HG02938 (cell line): ENCODE measurements at regions not wholly inside any gene's neighbourhood (a gene's known extent, or its start where the extent isn't known, plus 50 kb on each side); places are given as distances from the start of the nearest gene placed in this dataset.

Experiments used
- ATAC-seq: cut with Tn5 transposase; IDR thresholded peaks from one replicate; pipeline ENCODE4 v1.9.1; 2021; ENCODE audit warnings: mild to moderate bottlenecking, moderate library complexity; ENCODE audit not compliant: unreplicated experiment

DNA sequence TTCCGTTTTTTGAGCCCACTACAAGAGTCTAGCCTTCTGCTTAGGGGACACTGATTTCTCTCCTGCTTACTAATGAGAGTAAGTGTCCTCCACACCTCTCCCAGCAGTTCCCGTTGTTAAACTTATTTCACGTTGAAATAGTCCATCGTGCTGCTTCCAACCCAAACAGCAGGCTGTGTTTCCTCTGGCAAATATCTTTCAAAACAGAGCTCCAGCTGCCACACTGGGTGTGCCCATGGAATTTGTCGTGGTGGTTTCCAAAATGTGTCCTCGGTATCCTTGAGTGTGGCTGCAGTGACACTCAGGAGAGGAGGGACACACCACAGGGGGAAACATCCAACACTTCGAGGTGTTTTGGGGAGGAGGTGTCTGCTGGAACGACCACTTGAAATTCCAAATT is 176.5 kb upstream of the RALGAPA2 start:
- no peak for ATAC-seq

DNA sequence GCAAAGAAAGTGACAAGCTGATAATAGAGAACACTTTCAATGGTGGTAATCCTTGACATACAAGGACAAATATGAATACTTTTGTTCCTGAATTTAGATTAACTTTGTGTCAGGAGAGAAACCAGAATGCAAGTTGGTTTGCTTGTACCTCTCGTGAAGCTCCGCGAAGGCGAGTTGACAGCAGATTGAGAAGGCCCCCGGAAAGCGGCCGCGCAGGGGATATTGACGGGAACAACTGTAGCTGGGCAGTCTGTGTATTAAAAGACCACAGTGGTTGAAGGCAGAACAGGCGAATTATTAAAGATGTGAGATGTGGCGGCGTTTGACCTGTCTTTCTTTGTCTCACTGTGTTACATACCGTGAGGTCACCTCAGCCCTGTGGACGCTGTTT is 175.8 kb upstream of the RALGAPA2 start:
- no peak for ATAC-seq

DNA sequence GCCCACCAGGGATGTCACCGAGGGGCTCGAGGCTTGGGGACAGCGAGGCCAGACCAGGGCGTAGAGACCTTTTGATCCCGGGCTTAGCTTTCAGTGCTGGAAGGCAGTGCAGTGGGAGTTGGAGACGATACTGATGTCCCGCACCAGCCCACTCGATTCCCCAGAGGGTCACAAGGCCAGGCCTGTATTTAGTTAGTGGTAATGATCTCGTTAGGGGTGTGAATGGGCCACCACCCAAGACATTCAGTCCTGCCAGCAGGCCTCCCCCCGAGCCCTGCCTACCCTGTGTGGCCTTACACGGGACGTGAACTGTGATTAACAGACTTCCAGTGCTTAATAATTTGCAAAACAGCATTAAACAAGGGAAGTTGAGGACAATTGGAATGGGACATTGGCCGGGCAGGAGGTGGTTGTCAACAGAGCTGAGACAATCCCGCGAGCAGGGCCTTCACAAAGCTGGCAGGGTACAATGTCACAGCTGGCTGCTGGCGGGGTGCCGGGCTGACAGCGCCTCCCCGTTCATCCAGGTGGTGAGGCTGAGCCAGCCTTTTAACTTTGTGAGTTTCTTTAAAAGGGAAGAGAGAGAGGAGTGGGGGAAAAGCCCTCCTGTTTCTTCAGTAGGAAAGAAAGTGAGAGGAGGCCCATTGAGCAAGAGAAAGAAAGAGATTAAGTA is 175.3 kb upstream of the RALGAPA2 start:
- ATAC-seq: no peak

DNA sequence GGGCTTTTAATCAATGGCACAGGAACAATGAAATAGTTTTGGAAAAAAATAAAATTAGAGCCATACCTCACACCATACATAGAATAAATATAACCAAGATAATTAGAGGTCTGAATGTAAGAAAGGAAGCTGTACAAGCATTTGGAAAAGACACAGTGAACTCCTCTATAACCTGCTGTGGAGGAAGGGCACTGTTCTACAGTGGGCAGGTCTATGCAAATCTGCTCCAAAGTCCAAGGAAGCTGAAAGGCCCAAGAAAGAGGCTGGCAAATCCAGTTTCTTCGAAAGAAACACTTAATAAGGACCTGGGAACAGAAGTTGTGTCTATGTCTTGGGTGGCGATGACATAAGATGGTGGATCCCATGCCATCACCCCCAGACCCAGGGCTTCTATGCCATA is 169.4 kb upstream of the RALGAPA2 start:
- no peak for ATAC-seq

DNA sequence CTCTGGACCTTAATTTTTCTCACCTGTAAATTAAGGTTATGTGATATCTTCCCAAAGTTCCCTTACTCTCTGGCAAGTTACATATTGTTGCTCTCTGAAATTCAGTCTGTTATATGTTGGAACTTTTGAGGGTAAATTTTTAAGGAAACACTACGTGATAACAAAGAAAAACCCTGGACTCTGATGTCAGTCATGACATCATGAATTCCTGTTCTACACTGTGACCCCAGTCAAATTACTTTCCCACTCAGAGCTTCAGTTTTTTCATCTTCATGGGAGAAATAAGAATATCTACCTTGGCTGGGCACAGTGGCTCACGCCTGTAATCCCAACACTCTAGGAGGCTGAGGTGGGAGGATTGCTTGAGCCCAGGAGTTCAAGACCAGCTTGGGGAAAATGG is 164.6 kb upstream of the RALGAPA2 start:
- ATAC-seq: no peak

DNA sequence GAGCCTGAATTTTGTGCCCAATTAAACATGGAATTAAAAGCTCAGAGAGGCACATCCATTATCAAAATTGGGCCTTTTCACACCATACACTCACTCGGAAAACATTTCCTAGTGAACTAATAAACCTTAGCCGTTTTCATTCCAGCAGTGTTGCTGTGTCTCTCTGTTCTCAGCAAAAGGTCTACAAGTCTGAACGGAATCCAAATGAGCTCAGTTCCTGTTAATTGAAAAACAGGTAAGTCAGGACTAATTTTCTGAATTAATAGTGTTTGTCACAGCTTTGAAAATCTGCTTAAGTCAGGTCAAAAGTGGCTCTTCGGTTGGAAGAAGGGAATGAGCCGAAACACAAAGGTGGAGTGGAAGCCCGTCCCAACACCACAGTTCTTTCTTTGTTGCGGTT is 163.3 kb upstream of the RALGAPA2 start:
- no peak for ATAC-seq

DNA sequence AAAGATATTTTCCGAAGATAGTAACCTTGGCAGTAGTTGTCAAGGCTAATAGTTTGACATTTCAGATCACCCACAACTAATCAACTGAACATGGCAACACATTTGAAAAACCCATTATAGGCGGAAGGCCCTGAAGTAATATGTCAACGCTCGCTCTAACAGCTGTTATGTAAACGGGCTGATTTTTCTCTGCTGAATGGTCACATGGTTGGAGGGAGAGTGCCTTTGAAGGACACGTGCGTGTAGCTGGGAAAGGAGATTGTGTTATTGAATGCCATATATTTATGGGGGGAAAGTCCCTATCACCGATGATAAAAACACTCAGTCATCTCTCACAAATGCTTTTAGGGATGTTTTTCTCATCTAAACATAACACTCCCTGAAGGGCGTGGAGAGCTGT is 160.0 kb upstream of the RALGAPA2 start:
- no peak for ATAC-seq

DNA sequence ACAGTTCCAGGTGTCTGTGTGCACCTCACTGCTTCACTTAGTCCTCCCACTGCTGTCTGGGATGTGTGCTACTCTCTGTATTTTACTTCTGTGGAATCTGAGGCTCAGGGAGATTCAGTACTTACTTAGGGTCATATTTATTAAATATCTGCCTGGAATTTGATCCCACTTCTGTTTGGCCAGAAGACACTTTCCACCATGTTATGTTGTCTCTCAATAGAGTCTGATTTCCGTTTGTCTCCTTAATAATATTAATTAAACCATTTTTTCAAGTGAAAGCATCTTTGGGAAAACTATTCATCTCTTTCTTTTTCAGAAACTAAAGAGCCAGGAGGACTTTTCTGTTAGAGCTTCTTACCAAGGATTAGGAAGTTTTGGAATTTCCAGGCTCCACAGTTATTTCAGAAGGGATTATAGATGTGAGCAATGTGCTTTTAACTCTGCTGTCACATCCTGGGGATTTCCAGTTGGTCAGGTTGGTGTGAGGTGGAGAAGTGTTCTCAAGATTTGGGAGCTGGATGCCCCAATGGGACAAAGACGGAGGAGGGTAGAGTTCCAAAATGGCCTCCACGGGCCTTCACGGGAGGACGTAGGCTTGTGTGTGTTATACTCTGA is 156.8 kb upstream of the RALGAPA2 start:
- ATAC-seq: no peak

DNA sequence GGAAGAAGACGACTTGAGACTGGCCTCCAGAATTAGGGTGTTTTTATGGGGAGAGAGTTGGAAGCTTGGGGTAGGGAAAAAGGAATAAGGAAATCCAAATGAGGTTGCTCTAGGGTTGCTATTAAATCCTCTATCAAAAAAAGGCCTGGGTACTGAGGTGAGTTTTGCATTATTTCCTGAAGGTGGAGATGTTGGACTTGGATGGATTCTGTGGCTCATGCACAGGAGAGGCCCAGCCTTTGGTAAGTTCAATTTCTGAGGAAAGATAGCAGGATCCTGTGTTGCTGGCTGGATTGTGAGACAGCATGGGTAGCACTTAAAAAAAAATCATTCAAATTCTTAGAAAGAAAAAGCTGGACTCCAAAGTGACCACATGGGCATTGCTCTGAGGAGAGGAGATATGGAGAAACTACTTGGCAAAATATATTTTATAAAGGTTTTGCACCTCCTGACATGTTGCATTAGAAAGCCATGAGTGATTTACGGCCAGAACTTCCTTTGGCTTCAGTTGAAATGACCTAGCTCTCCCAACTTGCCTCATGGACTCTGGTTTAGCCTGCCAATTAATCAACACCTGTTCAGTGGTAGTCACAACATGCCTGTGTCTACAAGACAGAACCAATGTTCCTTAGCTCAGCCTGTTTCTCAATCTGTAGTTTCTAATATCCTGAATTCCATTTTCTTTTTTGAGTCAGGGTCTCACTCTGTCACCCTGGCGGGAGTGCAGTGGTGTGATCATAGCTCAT is 152.1 kb upstream of the RALGAPA2 start:
- no peak for ATAC-seq

DNA sequence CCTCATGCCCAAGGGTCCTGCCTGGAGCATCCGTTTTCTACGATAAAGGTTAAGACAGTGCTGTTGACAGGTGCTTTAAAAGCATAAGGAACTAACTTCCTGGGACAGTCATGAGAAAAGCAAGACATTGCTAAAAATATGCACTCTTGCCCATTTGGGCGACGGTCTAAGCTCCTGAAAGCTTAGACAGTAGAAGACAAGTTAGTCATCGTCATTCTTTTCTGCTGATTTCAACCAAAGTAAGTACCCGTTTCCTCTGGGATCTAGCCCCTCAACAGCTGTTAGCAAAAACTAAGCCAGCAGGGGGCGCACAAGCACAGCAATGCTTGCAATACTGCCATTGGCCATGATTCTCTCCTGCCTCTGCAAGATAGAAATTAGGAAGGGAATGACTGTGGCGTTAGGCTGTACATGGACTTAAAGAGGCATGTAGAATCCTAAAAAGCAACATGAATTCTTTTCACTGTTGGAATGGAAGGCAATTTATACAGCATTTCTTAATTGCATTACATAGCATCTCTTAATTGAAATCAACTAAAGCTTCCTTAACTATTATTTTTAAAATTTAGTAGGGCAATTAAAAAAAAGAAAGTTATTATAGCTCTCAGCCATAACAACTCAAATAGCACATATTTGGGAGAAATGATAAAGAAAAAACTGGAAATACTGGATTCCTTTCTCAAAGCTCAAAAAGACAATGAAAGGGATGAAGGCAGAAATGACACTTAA is 147.8 kb upstream of the RALGAPA2 start:
- ATAC-seq: peak; percentile 85

DNA sequence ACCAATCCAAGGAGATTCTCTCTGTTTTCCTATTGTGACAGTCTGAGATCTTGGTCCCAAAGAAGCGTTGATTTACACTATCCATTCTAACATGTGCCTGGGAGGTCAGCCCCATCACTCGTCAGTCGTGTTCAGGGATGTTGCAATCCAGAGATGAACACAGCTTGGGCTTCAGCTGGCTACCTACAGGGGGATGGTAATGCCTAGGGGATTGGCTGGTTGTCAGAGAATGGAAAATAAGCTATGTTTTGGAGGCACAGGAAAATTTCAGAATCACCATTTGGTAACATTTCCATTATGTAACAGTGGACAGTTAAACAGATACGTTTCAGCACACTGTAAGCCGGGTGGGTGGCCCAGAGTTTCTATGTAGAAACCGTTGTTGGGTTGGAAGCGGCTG is 147.1 kb upstream of the RALGAPA2 start:
- no peak for ATAC-seq

DNA sequence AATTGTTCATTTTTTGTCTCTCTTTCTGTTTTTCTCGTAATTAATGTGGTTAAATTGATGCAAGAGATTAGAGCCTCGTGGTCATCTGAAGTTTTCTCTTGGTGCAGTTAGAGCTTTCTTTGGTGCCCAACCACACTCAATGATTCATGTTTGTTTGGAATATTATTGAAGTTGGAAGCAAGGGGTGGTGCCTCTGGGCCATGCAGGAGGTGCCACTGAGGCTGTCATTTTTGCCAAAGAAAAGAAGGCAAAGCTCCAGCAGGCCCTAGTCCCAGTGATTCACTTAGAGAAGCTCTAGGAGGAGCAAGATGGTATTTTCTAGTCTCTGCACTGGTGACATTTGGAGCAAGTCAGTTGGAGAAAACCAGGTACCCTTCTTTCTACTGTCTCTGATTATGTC is 144.5 kb upstream of the RALGAPA2 start:
- no peak for ATAC-seq

DNA sequence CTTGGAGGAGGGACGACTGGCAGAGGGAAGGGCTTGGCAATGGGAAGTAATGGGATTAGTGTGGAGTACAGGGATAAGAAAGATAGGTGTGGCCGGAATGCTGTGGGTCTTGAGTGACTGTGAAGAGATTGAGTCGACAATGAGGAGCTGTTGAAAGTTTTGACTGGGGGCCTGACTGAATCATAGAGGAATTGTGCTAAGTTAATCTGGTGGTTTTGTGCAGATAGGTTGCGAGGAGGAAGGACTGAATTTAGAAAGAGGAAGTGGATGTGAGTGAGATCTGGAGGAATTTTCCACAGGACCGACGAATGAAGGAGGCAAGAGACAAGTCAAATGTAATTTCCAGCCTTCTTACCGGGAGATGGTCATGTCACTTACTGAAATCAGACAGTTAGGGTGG is 143.9 kb upstream of the RALGAPA2 start:
- no peak for ATAC-seq

DNA sequence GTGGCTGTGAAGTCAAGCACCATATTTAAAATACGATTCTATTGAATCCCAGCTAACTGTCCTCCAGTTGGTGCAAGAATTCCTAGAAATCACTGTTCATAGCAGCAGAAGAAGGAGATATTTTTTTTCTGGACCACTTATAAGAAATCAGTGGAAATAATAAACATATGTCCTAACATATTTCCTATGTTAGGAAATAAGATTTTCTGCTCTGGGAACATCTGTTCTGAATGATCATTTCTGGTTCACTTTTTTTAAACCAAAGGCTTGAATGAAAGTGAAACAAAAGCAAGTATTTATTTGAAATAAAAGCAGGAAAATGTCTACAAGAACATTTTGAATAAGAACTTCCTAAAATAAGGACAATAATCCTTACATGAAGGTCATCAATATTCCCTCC is 138.9 kb upstream of the RALGAPA2 start:
- ATAC-seq: no peak

DNA sequence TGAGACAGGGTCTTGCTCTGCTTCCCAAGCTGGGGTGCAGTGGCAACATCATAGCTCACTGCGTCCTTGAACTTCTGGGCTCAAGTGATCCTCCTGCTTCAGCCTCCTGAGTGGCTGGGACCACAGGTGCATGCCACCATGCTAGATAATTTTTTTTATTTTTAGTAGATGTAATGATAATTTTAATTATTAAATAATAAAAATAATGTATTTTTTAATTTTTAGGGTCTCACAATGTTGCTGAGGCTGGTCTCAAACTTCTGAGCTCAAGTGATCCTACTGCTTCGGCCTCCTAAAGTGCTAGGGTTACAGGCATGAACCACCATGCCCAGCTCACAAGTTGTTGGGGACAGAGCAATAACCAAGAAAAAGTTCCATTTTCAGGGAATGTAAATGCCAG is 138.0 kb upstream of the RALGAPA2 start:
- ATAC-seq: no peak

DNA sequence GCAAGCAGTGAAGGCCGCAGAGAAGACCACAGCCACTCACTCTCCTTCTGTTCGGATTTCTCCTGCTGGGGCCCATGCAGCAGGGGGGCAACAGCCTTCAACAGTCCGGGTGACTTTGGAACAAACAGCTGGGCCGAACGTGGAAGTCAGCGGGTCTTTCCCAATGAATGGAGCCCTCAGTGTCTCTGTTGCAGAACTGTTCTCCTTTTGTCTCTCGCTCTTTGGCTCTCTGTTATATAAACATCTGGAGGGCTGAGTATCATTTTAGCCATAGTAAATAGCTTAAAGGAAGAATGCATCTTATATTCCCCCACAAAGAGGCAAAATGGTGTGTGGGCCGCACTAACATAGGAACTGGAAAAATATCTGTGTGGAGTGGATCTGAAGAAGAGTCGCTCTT is 136.7 kb upstream of the RALGAPA2 start:
- no peak for ATAC-seq

DNA sequence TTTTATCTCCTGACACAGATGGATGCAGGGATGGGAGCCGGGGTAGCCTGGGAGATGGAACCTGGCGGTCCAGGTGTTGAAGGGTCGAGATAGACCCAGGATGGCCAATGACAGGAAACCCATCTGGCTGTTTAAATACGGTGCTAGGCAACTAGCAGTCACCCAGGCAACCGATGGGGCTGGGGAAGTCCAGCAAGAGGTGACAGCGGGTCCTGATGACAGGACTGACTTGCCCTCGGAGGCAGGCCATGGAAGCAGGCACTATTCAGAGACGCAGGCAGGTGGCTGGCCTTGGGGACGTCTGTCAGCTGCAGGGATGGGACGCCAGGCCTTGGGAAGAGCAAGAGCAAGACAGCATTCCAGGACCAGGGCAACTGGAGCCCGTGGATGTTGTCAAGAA is 135.4 kb upstream of the RALGAPA2 start:
- ATAC-seq: no peak

DNA sequence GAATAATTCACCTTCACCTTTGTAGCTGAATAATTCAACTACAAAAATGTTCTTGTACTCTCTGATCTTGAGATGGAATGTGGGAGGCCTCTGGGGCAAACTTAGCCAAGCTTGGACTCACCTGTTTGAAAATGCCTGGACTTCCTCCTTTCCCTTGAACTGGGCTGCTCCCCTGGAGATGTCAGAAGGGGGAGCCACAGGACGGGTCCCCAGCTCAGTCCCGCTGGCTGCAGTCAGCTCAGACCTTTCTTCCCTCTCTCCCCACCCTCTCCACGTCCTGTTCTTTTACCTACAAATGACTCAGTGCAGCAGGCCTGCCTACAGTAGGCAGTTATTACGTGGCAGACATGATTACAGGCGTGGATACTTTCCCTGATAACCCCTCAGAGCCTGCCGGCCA is 131.5 kb upstream of the RALGAPA2 start:
- no peak for ATAC-seq

DNA sequence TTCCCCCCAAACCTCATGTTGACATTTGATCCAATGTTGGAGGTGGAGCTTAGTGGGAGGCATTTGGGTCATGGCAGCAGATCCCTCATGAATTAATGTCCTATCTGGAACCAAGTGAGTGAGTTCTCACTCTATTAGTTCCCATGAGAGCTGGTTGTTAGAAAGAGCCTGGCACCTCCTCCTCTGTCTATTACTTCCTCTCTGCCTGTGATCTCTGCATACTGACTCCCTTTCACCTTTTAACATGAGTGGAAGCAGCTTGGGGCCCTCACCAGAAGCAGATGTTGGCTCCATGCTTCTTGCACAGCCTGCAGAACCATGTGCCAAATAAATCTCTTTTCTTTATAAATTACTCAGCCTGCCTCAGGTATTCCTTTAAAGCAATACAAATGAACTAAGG is 127.3 kb upstream of the RALGAPA2 start:
- no peak for ATAC-seq

DNA sequence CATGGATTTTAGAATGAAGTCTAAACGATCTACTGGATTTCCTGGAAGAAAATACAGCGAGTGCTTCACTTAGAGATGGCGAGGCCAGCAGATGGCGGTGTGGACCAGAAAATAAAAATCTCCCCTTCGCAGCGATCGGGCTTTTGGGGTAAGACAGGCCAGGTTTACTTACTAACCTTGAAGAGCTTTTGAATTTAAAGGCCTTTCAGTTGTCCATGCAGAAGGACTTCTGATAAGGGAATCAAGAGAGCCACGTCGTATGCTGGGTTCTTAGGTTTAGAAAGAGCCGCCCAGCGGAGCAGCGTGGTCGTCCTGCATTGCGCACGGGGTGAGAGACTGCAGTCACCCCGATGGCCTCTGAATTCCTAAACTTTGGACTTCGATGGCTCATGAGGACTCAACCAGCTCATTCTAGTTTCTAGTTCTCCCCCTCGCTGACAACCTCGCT is 125.2 kb upstream of the RALGAPA2 start:
- ATAC-seq: no peak

DNA sequence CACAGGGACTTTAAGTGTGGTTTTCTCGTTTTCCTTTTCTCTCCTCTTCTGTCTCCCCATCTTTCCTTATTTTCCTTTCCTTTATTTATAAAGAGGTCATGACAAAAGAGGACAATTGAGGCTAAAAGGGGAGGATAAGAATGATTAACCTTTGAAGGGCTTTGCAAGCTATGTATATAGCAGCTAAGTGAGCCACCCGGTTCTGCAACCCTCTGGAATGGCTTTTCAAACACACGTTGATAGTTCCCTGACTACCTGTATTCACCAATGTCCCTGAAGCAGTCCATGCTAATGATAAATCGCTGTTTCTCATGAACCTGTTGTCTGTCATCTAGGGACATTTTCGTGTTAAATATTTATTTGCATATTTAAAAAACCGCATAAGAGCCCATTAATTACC is 124.4 kb upstream of the RALGAPA2 start:
- no peak for ATAC-seq

DNA sequence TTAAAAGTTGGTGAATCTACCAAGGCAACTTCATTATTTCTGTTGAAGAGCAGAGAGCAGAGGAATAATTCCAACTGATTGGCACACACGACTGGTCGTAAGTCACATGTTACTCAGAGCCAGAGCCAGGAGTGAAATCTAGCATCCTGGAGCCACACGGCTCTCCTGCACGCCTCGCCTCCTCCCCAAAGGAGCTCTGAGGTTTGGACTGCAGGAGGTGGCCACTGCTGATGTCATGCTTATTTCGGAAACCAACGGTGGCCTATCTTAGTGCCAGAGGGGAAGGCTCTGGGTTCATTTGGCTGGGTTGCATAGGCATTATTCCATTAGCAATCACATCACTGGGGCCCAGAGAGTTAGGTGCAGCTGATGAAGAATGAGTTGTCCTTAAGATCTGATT is 123.5 kb upstream of the RALGAPA2 start:
- no peak for ATAC-seq
